C4-2B (cell line): ENCODE measurements at regions not wholly inside any gene's neighbourhood (a gene's known extent, or its start where the extent isn't known, plus 50 kb on each side); places are given as distances from the start of the nearest gene placed in this dataset.

Experiments
- CTCF ChIP-seq: fragments of 450-650 bp; conservative IDR thresholded peaks from 2 replicates; pipeline ENCODE4 v1.5.1; 2017; ENCODE audit warnings: mild to moderate bottlenecking
- ZFX ChIP-seq: fragments of 450-650 bp; IDR thresholded peaks from 2 replicates; pipeline ENCODE4 v1.6.1; 2017

- no peak for TF ChIP-seq CTCF
- no peak for TF ChIP-seq ZFX
These were observed 371.3 kb upstream of the TNP1 start for GRCh38 chr2:217231212-217231611.
